Duodenal mucosa (tissue), 2 donors: ENCODE measurements at regions not wholly inside any gene's neighbourhood (a gene's known extent, or its start where the extent isn't known, plus 50 kb on each side); places are given as distances from the start of the nearest gene placed in this dataset.

ENCODE experiments used
- H3K27ac ChIP-seq: one replicate; pipeline ENCODE4 v1.7.0; 2013; ENCODE audit warnings: low read depth, low read length
- H3K27me3 ChIP-seq, 2 donors: one replicate each; pipeline ENCODE4 v1.7.0; 2013; ENCODE audit warnings: low read length in 2 of 2, control low read depth in 1 of 2; ENCODE audit not compliant: insufficient read depth in 2 of 2, control insufficient read depth in 1 of 2
- H3K36me3 ChIP-seq, 2 donors: one replicate each; pipeline ENCODE4 v1.7.0; 2013; ENCODE audit warnings: low read length in 2 of 2, control low read depth in 1 of 2; ENCODE audit not compliant: insufficient read depth in 2 of 2, control insufficient read depth in 1 of 2
- H3K4me1 ChIP-seq, 2 donors: one replicate each; pipeline ENCODE4 v1.7.0; 2013; ENCODE audit warnings: low read length in 2 of 2, control low read depth in 1 of 2; ENCODE audit not compliant: insufficient read depth in 2 of 2, control insufficient read depth in 1 of 2
- H3K4me3 ChIP-seq, 2 donors: one replicate each; pipeline ENCODE4 v1.7.0; 2013; ENCODE audit warnings: low read length in 2 of 2, low read depth in 1 of 2
- H3K9ac ChIP-seq, 2 donors: one replicate each; pipeline ENCODE4 v1.7.0; 2013; ENCODE audit warnings: low read length in 2 of 2, low read depth in 1 of 2
- H3K9me3 ChIP-seq, 2 donors: one replicate each; pipeline ENCODE4 v1.7.0; 2013; ENCODE audit warnings: low read length in 2 of 2, control low read depth in 1 of 2; ENCODE audit not compliant: control insufficient read depth in 1 of 2

- Histone ChIP-seq H3K4me3 (no peak overlapping the region), H3K4me1 (peaks cover 16 to 23% of the 10 kb centered on the region in 2 donors), H3K9ac (no peak overlapping the region), H3K9me3 (no peaks in the 10 kb centered on the region), H3K27ac (no peak overlapping the region), H3K36me3 (no peaks in the 10 kb centered on the region), H3K27me3 (no peaks in the 10 kb centered on the region)
Observed at GRCh38 chr11:105204636-105205035, 65.1 kb upstream of the CARD18 start.

- Histone ChIP-seq H3K4me3 (no peak overlapping the region), H3K27me3 (no peaks in the 10 kb centered on the region), H3K9ac (no peak overlapping the region), H3K9me3 (no peaks in the 10 kb centered on the region), H3K36me3 (no peaks in the 10 kb centered on the region), H3K4me1 (peaks cover 16 to 23% of the 10 kb centered on the region in 2 donors), H3K27ac (no peak overlapping the region)
Observed at GRCh38 chr11:105203569-105204240, 64.1 kb upstream of the CARD18 start.

DNA sequence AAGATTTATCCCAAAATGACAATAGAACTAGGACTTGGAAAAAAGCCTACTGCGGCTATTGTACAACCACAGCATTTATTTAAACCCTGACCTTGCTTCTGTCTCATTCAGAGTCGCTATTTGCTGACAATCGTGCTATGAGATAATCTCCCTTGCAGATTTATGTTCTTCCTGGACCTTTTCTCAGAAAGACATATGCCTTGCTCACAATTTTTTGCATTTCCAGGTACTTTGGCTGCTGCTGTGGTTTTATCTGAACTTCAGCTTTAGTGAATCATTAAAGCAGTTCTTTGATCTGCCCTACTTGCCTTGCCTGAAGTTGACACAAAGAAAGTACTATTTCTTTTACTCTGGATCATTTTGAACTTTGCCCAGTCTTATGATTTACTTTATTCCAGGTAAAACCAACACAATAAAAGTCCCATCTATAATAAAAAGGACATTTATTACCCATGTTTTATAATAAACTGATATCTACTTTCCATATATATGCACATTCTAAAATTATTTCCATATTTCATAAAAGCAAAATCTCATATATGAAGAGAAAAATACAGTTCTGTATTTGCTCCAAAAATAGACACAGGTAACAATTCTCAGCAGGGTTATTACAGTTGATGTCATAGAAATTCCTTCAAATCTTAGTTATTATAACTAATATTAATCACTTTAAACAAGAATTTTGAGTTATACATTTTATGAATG, 63.4 kb upstream of the CARD18 start:
- Histone ChIP-seq H3K9ac (no peak overlapping the region), H3K27ac (no peak overlapping the region), H3K4me1 (peaks cover 16 to 23% of the 10 kb centered on the region in 2 donors), H3K36me3 (no peaks in the 10 kb centered on the region), H3K9me3 (no peaks in the 10 kb centered on the region), H3K4me3 (no peak overlapping the region), H3K27me3 (no peaks in the 10 kb centered on the region)

- Histone ChIP-seq H3K4me3 (no peak overlapping the region), H3K36me3 (no peaks in the 10 kb centered on the region), H3K27ac (no peak overlapping the region), H3K4me1 (peaks cover 16 to 23% of the 10 kb centered on the region in 2 donors), H3K9ac (no peak overlapping the region), H3K27me3 (no peaks in the 10 kb centered on the region), H3K9me3 (no peaks in the 10 kb centered on the region)
Observed at GRCh38 chr11:105202422-105202821, 62.9 kb upstream of the CARD18 start.

GRCh38 chr11:105201166-105201565, 61.6 kb upstream of the CARD18 start:
- no peak overlapping the region for H3K9ac ChIP-seq
- no peaks in the 10 kb centered on the region for H3K9me3 ChIP-seq
- peaks cover 16 to 23% of the 10 kb centered on the region in 2 donors for H3K4me1 ChIP-seq
- no peak overlapping the region for H3K27ac ChIP-seq
- no peaks in the 10 kb centered on the region for H3K36me3 ChIP-seq
- H3K27me3 ChIP-seq, result no peaks in the 10 kb centered on the region
- H3K4me3 ChIP-seq, result no peak overlapping the region

GRCh38 chr11:105197071-105197815, 57.7 kb upstream of the CARD18 start:
- no peak overlapping the region for H3K27ac ChIP-seq
- no peak overlapping the region for H3K9ac ChIP-seq
- no peaks in the 10 kb centered on the region for H3K9me3 ChIP-seq
- peaks cover 6 to 9% of the 10 kb centered on the region in 2 donors for H3K4me1 ChIP-seq
- no peak overlapping the region for H3K4me3 ChIP-seq
- H3K36me3 ChIP-seq, result no peaks in the 10 kb centered on the region
- H3K27me3 ChIP-seq, result no peaks in the 10 kb centered on the region

DNA sequence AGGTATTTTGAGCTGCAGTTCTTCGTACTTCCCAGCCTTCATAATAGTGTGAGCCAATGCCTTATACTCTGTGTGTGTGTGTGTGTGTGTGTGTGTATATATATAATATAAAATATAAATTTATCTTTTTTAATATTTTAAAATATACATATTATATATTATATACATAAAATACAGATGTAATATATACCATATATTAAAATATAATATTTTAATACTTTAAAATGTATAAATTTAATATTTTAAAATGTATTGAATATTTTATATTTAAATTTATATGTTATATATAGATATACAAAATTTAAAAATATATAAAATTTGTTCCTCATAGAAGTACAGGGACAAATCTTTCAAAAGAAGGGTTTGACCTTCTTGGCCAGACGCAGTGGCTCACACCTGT, 53.7 kb upstream of the CARD18 start:
- H3K9ac ChIP-seq, result no peak overlapping the region
- H3K36me3 ChIP-seq, result no peaks in the 10 kb centered on the region
- H3K27me3 ChIP-seq, result no peaks in the 10 kb centered on the region
- H3K27ac ChIP-seq, result no peak overlapping the region
- no peak overlapping the region for H3K4me3 ChIP-seq
- H3K9me3 ChIP-seq, result no peaks in the 10 kb centered on the region
- no peaks in the 10 kb centered on the region for H3K4me1 ChIP-seq

GRCh38 chr11:105192115-105192514, 52.5 kb upstream of the CARD18 start:
- Histone ChIP-seq H3K4me3 (no peak overlapping the region), H3K9me3 (no peaks in the 10 kb centered on the region)

GRCh38 chr11:105189581-105189980, 50.0 kb upstream of the CARD18 start:
- H3K4me3 ChIP-seq, result no peak overlapping the region

More at GRCh38 chr11:105192115-105192514, 52.5 kb upstream of the CARD18 start:
- H3K27me3 ChIP-seq, result no peaks in the 10 kb centered on the region
- H3K4me1 ChIP-seq, result no peaks in the 10 kb centered on the region
- no peaks in the 10 kb centered on the region for H3K36me3 ChIP-seq
- H3K9ac ChIP-seq, result no peak overlapping the region
- H3K27ac ChIP-seq, result no peak overlapping the region

More at GRCh38 chr11:105189581-105189980, 50.0 kb upstream of the CARD18 start:
- Histone ChIP-seq H3K36me3 (no peaks in the 10 kb centered on the region), H3K9ac (no peak overlapping the region), H3K27ac (no peak overlapping the region), H3K27me3 (no peaks in the 10 kb centered on the region), H3K4me1 (no peaks in the 10 kb centered on the region), H3K9me3 (no peaks in the 10 kb centered on the region)
